OCI-LY1 (cell line): ENCODE measurements at regions not wholly inside any gene's neighbourhood (a gene's known extent, or its start where the extent isn't known, plus 50 kb on each side); places are given as distances from the start of the nearest gene placed in this dataset.

Source experiments
- H2AFZ ChIP-seq: fragments of 200-600 bp; sonication (generic), shearing (Covaris generic); 2 replicates; pipeline ENCODE4 v1.6.0; 2014; ENCODE audit warnings: antibody characterized with exemption, mild to moderate bottlenecking, low read length
- H3F3A ChIP-seq: fragments of 200-600 bp; sonication (generic), shearing (Covaris generic); 2 replicates; pipeline ENCODE4 v1.6.0; 2014; ENCODE audit warnings: mild to moderate bottlenecking, antibody characterized with exemption, low read length, moderate library complexity; ENCODE audit not compliant: insufficient read depth
- H3K27ac ChIP-seq: fragments of 200-600 bp; sonication (generic); 2 replicates; pipeline ENCODE4 v1.5.1; 2014; ENCODE audit warnings: low read length, mixed run types, mild to moderate bottlenecking, low read depth; ENCODE audit not compliant: poor library complexity, severe bottlenecking
- H3K27me3 ChIP-seq: fragments of 200-600 bp; sonication (generic); 2 replicates; pipeline ENCODE4 v1.6.0; 2014; ENCODE audit warnings: antibody characterized with exemption, mild to moderate bottlenecking, low read length, moderate library complexity; ENCODE audit not compliant: insufficient read depth
- H3K36me3 ChIP-seq: fragments of 200-600 bp; sonication (generic); 2 replicates; pipeline ENCODE4 v1.6.1; 2014; ENCODE audit warnings: mild to moderate bottlenecking, antibody characterized with exemption, low read length, moderate library complexity, mixed read lengths; ENCODE audit not compliant: insufficient read depth
- H3K4me1 ChIP-seq: fragments of 200-600 bp; sonication (generic); 2 replicates; pipeline ENCODE4 v1.5.1; 2014; ENCODE audit warnings: mild to moderate bottlenecking, low read length, moderate library complexity; ENCODE audit not compliant: insufficient read depth, severe bottlenecking
- H3K4me2 ChIP-seq: fragments of 200-600 bp; sonication (generic), shearing (Covaris generic); 2 replicates; pipeline ENCODE4 v1.6.1; 2014; ENCODE audit warnings: low read length
- H3K4me3 ChIP-seq: fragments of 200-600 bp; sonication (generic); 2 replicates; pipeline ENCODE4 v1.5.1; 2014; ENCODE audit warnings: low read length, low read depth, mild to moderate bottlenecking, mixed read lengths; ENCODE audit not compliant: poor library complexity, severe bottlenecking
- H3K79me2 ChIP-seq: fragments of 200-600 bp; shearing (Covaris generic); 2 replicates; pipeline ENCODE4 v1.6.1; 2016; ENCODE audit warnings: mixed run types, low read length, mixed read lengths; ENCODE audit not compliant: insufficient read depth
- H3K9ac ChIP-seq: fragments of 200-600 bp; sonication (generic), shearing (Covaris generic); 2 replicates; pipeline ENCODE4 v1.6.1; 2014; ENCODE audit warnings: mild to moderate bottlenecking, low read length, mixed read lengths
- H3K9me2 ChIP-seq: fragments of 200-600 bp; sonication (generic), shearing (Covaris generic); 2 replicates; pipeline ENCODE4 v1.6.1; 2014; ENCODE audit warnings: low read depth, mild to moderate bottlenecking, low read length, mixed read lengths
- H3K9me3 ChIP-seq: fragments of 200-600 bp; shearing (Covaris generic); 2 replicates; pipeline ENCODE4 v1.6.1; 2014; ENCODE audit warnings: low read length, mixed read lengths
- H4K20me1 ChIP-seq: fragments of 200-600 bp; sonication (generic), shearing (Covaris generic); 2 replicates; pipeline ENCODE4 v1.6.0; 2016; ENCODE audit warnings: mild to moderate bottlenecking, low read length; ENCODE audit not compliant: insufficient read depth
- CTCF ChIP-seq: fragments of 200-600 bp; sonication (generic), shearing (Covaris generic); IDR thresholded peaks from 2 replicates; pipeline ENCODE4 v1.5.1; 2017; ENCODE audit warnings: mild to moderate bottlenecking, antibody characterized with exemption, low read length, moderate library complexity, mixed read lengths
- EZH2 ChIP-seq: fragments of 200-600 bp; sonication (generic), shearing (Covaris generic); IDR thresholded peaks from 2 replicates; pipeline ENCODE4 v1.8.0; 2017; ENCODE audit warnings: borderline replicate concordance, mixed run types, mild to moderate bottlenecking, antibody characterized with exemption, low read length, moderate library complexity, mixed read lengths

GRCh38 chr3:27577504-27577903 lies 93.3 kb upstream of the SLC4A7 start:
- H2AFZ ChIP-seq: no peak overlapping the region
- no peak overlapping the region for H3K27ac ChIP-seq
- no peak overlapping the region for H3K4me2 ChIP-seq
- H3F3A ChIP-seq: no peaks in the 10 kb centered on the region
- TF ChIP-seq EZH2 (no peak), CTCF (no peak)
- H3K27me3 ChIP-seq: no peaks in the 10 kb centered on the region
- no peaks in the 10 kb centered on the region for H3K4me1 ChIP-seq
- no peaks in the 10 kb centered on the region for H3K9me2 ChIP-seq
- H4K20me1 ChIP-seq: no peaks in the 10 kb centered on the region
- no peaks in the 10 kb centered on the region for H3K9me3 ChIP-seq
- H3K9ac ChIP-seq: no peak overlapping the region
- no peaks in the 10 kb centered on the region for H3K79me2 ChIP-seq
- no peak overlapping the region for H3K4me3 ChIP-seq
- H3K36me3 ChIP-seq: no peaks in the 10 kb centered on the region

- Histone ChIP-seq H3K4me1 (no peaks in the 10 kb centered on the region), H3K36me3 (no peaks in the 10 kb centered on the region), H3K4me2 (no peak overlapping the region), H3K9ac (no peak overlapping the region), H3K9me3 (no peaks in the 10 kb centered on the region), H4K20me1 (no peaks in the 10 kb centered on the region), H3K27ac (no peak overlapping the region), H2AFZ (no peak overlapping the region), H3K79me2 (no peaks in the 10 kb centered on the region), H3K9me2 (no peaks in the 10 kb centered on the region), H3K27me3 (no peaks in the 10 kb centered on the region), H3F3A (no peaks in the 10 kb centered on the region), H3K4me3 (no peak overlapping the region)
- TF ChIP-seq CTCF: no peak
- no peak for TF ChIP-seq EZH2
Observed at GRCh38 chr3:27576171-27576570, 92.0 kb upstream of the SLC4A7 start.

- TF ChIP-seq EZH2 (no peak), CTCF (no peak)
- Histone ChIP-seq H3K27ac (no peak overlapping the region), H4K20me1 (no peaks in the 10 kb centered on the region), H2AFZ (no peak overlapping the region), H3K9me3 (no peaks in the 10 kb centered on the region), H3K79me2 (no peaks in the 10 kb centered on the region), H3K4me2 (no peak overlapping the region), H3K4me1 (no peaks in the 10 kb centered on the region), H3K9ac (no peak overlapping the region), H3K27me3 (no peaks in the 10 kb centered on the region), H3K36me3 (no peaks in the 10 kb centered on the region), H3K9me2 (no peaks in the 10 kb centered on the region), H3F3A (no peaks in the 10 kb centered on the region), H3K4me3 (no peak overlapping the region)
Observed at GRCh38 chr3:27575499-27575898, 91.3 kb upstream of the SLC4A7 start.
